ENCODE measurements at regions not wholly inside any gene's neighbourhood (a gene's known extent, or its start where the extent isn't known, plus 50 kb on each side); places are given as distances from the start of the nearest gene placed in this dataset.

GRCh38 chr20:11277170-11277569 is 603.4 kb upstream of the JAG1 start:
- Histone ChIP-seq H3K4me3 (ENCODE audit: low read length) (no peak overlapping the region), H3K27ac (ENCODE audit: low read length) (no peak overlapping the region), H3K4me1 (ENCODE audit: low read length) (no peaks in the 10 kb centered on the region), H3F3A (ENCODE audit: insufficient read depth, low read length) (no peaks in the 10 kb centered on the region), H3K9me3 (replicated peaks; ENCODE audit: insufficient read depth, low read length) (no peaks in the 10 kb centered on the region), H3K79me2 (ENCODE audit: low read length) (no peaks in the 10 kb centered on the region), H4K20me1 (ENCODE audit: insufficient read depth, low read length) (no peaks in the 10 kb centered on the region), H3K4me2 (ENCODE audit: low read depth, low read length) (no peak overlapping the region), H2AFZ (ENCODE audit: low read length) (no peak overlapping the region), H3K9ac (ENCODE audit: low read length) (no peak overlapping the region), H3K9me2 (replicated peaks; ENCODE audit: insufficient read depth, low read length) (no peaks in the 10 kb centered on the region), H3K27me3 (replicated peaks; ENCODE audit: insufficient read depth, low read length) (no peaks in the 10 kb centered on the region), H3K36me3 (replicated peaks; ENCODE audit: insufficient read depth, low read length) (no peaks in the 10 kb centered on the region)
- TF ChIP-seq EZH2phosphoT487 (IDR thresholded peaks at IDR 0.05; ENCODE audit: low read length): no peak
- no peak for DNase-seq

- DNase-seq: no peak
- H3K9me2 ChIP-seq (replicated peaks; ENCODE audit: insufficient read depth, low read length): no peaks in the 10 kb centered on the region
- H3K4me1 ChIP-seq (ENCODE audit: low read length): no peaks in the 10 kb centered on the region
- H3K9ac ChIP-seq (ENCODE audit: low read length): no peak overlapping the region
- no peaks in the 10 kb centered on the region for H3K79me2 ChIP-seq (ENCODE audit: low read length)
- no peaks in the 10 kb centered on the region for H3F3A ChIP-seq (ENCODE audit: insufficient read depth, low read length)
- no peaks in the 10 kb centered on the region for H3K27me3 ChIP-seq (replicated peaks; ENCODE audit: insufficient read depth, low read length)
- H2AFZ ChIP-seq (ENCODE audit: low read length): no peak overlapping the region
- no peaks in the 10 kb centered on the region for H3K9me3 ChIP-seq (replicated peaks; ENCODE audit: insufficient read depth, low read length)
- no peaks in the 10 kb centered on the region for H4K20me1 ChIP-seq (ENCODE audit: insufficient read depth, low read length)
- no peaks in the 10 kb centered on the region for H3K36me3 ChIP-seq (replicated peaks; ENCODE audit: insufficient read depth, low read length)
- no peak overlapping the region for H3K4me3 ChIP-seq (ENCODE audit: low read length)
- TF ChIP-seq EZH2 (optimal IDR thresholded peaks at IDR 0.05; ENCODE audit: low read depth, low read length) (no peak), CTCF (IDR thresholded peaks at IDR 0.05; ENCODE audit: low read length) (no peak)
- no peak overlapping the region for H3K4me2 ChIP-seq (ENCODE audit: low read depth, low read length)
- H3K27ac ChIP-seq (ENCODE audit: low read length): no peak overlapping the region
Measured at GRCh38 chr20:11277858-11278257, 604.1 kb upstream of the JAG1 start.

- TF ChIP-seq CTCF (IDR thresholded peaks at IDR 0.05; ENCODE audit: low read length) (no peak), EZH2 (optimal IDR thresholded peaks at IDR 0.05; ENCODE audit: low read depth, low read length) (no peak), EZH2phosphoT487 (IDR thresholded peaks at IDR 0.05; ENCODE audit: low read length) (no peak)
- H3K9me3 ChIP-seq (replicated peaks; ENCODE audit: insufficient read depth, low read length): no peaks in the 10 kb centered on the region
- no peak overlapping the region for H3K9ac ChIP-seq (ENCODE audit: low read length)
- no peaks in the 10 kb centered on the region for H3K79me2 ChIP-seq (ENCODE audit: low read length)
- H3K9me2 ChIP-seq (replicated peaks; ENCODE audit: insufficient read depth, low read length): no peaks in the 10 kb centered on the region
- no peak overlapping the region for H3K4me3 ChIP-seq (ENCODE audit: low read length)
- no peaks in the 10 kb centered on the region for H3K27me3 ChIP-seq (replicated peaks; ENCODE audit: insufficient read depth, low read length)
- H3K4me1 ChIP-seq (ENCODE audit: low read length): no peaks in the 10 kb centered on the region
- no peak overlapping the region for H2AFZ ChIP-seq (ENCODE audit: low read length)
- no peaks in the 10 kb centered on the region for H4K20me1 ChIP-seq (ENCODE audit: insufficient read depth, low read length)
- H3K27ac ChIP-seq (ENCODE audit: low read length): no peak overlapping the region
- H3K36me3 ChIP-seq (replicated peaks; ENCODE audit: insufficient read depth, low read length): no peaks in the 10 kb centered on the region
- H3K4me2 ChIP-seq (ENCODE audit: low read depth, low read length): no peak overlapping the region
- no peaks in the 10 kb centered on the region for H3F3A ChIP-seq (ENCODE audit: insufficient read depth, low read length)
- DNase-seq: no peak
Measured at GRCh38 chr20:11278461-11278860, 604.7 kb upstream of the JAG1 start.

- Histone ChIP-seq H2AFZ (ENCODE audit: low read length) (no peak overlapping the region), H3K27me3 (replicated peaks; ENCODE audit: insufficient read depth, low read length) (no peaks in the 10 kb centered on the region), H4K20me1 (ENCODE audit: insufficient read depth, low read length) (no peaks in the 10 kb centered on the region), H3K9me2 (replicated peaks; ENCODE audit: insufficient read depth, low read length) (no peaks in the 10 kb centered on the region), H3K9ac (ENCODE audit: low read length) (no peak overlapping the region), H3K4me1 (ENCODE audit: low read length) (no peaks in the 10 kb centered on the region), H3F3A (ENCODE audit: insufficient read depth, low read length) (no peaks in the 10 kb centered on the region), H3K36me3 (replicated peaks; ENCODE audit: insufficient read depth, low read length) (no peaks in the 10 kb centered on the region), H3K4me2 (ENCODE audit: low read depth, low read length) (no peak overlapping the region), H3K27ac (ENCODE audit: low read length) (no peak overlapping the region), H3K4me3 (ENCODE audit: low read length) (no peak overlapping the region), H3K79me2 (ENCODE audit: low read length) (no peaks in the 10 kb centered on the region), H3K9me3 (replicated peaks; ENCODE audit: insufficient read depth, low read length) (no peaks in the 10 kb centered on the region)
- no peak for TF ChIP-seq CTCF (IDR thresholded peaks at IDR 0.05; ENCODE audit: low read length)
- TF ChIP-seq EZH2phosphoT487 (IDR thresholded peaks at IDR 0.05; ENCODE audit: low read length): no peak
- no peak for TF ChIP-seq EZH2 (optimal IDR thresholded peaks at IDR 0.05; ENCODE audit: low read depth, low read length)
- DNase-seq: no peak
Measured at GRCh38 chr20:11281240-11281639, 607.4 kb upstream of the JAG1 start.
